Neural progenitor cell (in vitro differentiated cells): ENCODE measurements at regions not wholly inside any gene's neighbourhood (a gene's known extent, or its start where the extent isn't known, plus 50 kb on each side); places are given as distances from the start of the nearest gene placed in this dataset.

Source experiments
- DNase-seq: peaks from one replicate; pipeline ENCODE4 v3.0.0-alpha.2; 2016; ENCODE audit warnings: low spot score
- H2AFZ ChIP-seq: fragments of 200-600 bp; sonication (generic); replicated peaks from 2 replicates; pipeline ENCODE4 v1.6.1; 2016; ENCODE audit warnings: antibody characterized with exemption
- H3F3A ChIP-seq: fragments of 200-600 bp; sonication (generic); 2 replicates; pipeline ENCODE4 v1.6.1; 2016; ENCODE audit warnings: antibody characterized with exemption, low read depth
- H3K27ac ChIP-seq: fragments of 200-600 bp; sonication (generic); 2 replicates; pipeline ENCODE4 v1.5.1; 2016; ENCODE audit warnings: mild to moderate bottlenecking
- H3K27me3 ChIP-seq: fragments of 200-600 bp; sonication (generic); 2 replicates; pipeline ENCODE4 v1.6.1; 2016; ENCODE audit warnings: mild to moderate bottlenecking, moderate library complexity
- H3K36me3 ChIP-seq: fragments of 200-600 bp; sonication (generic); 2 replicates; pipeline ENCODE4 v1.5.1; 2016
- H3K4me1 ChIP-seq: fragments of 200-600 bp; sonication (generic); 2 replicates; pipeline ENCODE4 v1.6.1; 2016; ENCODE audit warnings: mixed run types
- H3K4me2 ChIP-seq: fragments of 200-600 bp; sonication (generic); 2 replicates; pipeline ENCODE4 v1.6.1; 2016
- H3K4me3 ChIP-seq: fragments of 200-600 bp; sonication (generic); 2 replicates; pipeline ENCODE4 v1.5.1; 2016
- H3K79me2 ChIP-seq: fragments of 200-600 bp; sonication (generic); 2 replicates; pipeline ENCODE4 v1.6.1; 2016; ENCODE audit warnings: low read depth
- H3K9ac ChIP-seq: fragments of 200-600 bp; sonication (generic); 2 replicates; pipeline ENCODE4 v1.6.1; 2016
- H3K9me3 ChIP-seq: fragments of 200-600 bp; sonication (generic); 2 replicates; pipeline ENCODE4 v1.5.1; 2016; ENCODE audit warnings: low read depth
- H4K20me1 ChIP-seq: fragments of 200-600 bp; sonication (generic); 2 replicates; pipeline ENCODE4 v1.6.1; 2016; ENCODE audit warnings: low read depth
- H3K27ac Mint-ChIP-seq: 3 replicates; pipeline ENCODE4 v1.8.0; 2021; ENCODE audit warnings: mixed read lengths
- H3K27me3 Mint-ChIP-seq: 2 replicates; pipeline ENCODE4 v1.8.0; 2022; ENCODE audit warnings: low read depth, mild to moderate bottlenecking, inconsistent platforms, moderate library complexity, mixed read lengths; ENCODE audit not compliant: insufficient read depth
- H3K36me3 Mint-ChIP-seq: 3 replicates; pipeline ENCODE4 v1.8.0; 2021; ENCODE audit warnings: mixed read lengths
- H3K4me1 Mint-ChIP-seq: 3 replicates; pipeline ENCODE4 v1.8.0; 2021; ENCODE audit warnings: mixed read lengths
- H3K4me3 Mint-ChIP-seq: 3 replicates; pipeline ENCODE4 v1.8.0; 2021; ENCODE audit warnings: mild to moderate bottlenecking, moderate library complexity, mixed read lengths
- H3K9me3 Mint-ChIP-seq: 3 replicates; pipeline ENCODE4 v1.8.0; 2020; ENCODE audit warnings: mixed read lengths
- CTCF ChIP-seq: fragments of 200-600 bp; sonication (generic); IDR thresholded peaks from 2 replicates; pipeline ENCODE4 v1.5.1; 2017; ENCODE audit warnings: antibody characterized with exemption, mild to moderate bottlenecking
- EZH2 ChIP-seq: fragments of 200-600 bp; sonication (generic); IDR thresholded peaks from 2 replicates; pipeline ENCODE4 v1.6.1; 2017; ENCODE audit warnings: antibody characterized with exemption, mild to moderate bottlenecking, moderate library complexity
- EZH2phosphoT487 ChIP-seq: fragments of 200-600 bp; sonication (generic); IDR thresholded peaks from 2 replicates; pipeline ENCODE4 v1.6.1; 2017; ENCODE audit warnings: antibody characterized with exemption

GRCh38 chr5:106417566-106417965, 1253.2 kb downstream of the EFNA5 start:
- no peak for DNase-seq
- Histone ChIP-seq H3K9me3 (no peaks in the 10 kb centered on the region), H3K79me2 (no peaks in the 10 kb centered on the region), H3K4me3 (no peak overlapping the region), H3F3A (no peaks in the 10 kb centered on the region), H3K4me2 (no peak overlapping the region), H3K27me3 (no peaks in the 10 kb centered on the region), H3K36me3 (no peaks in the 10 kb centered on the region), H3K4me1 (no peaks in the 10 kb centered on the region), H4K20me1 (no peaks in the 10 kb centered on the region), H2AFZ (no peak overlapping the region), H3K9ac (no peak overlapping the region), H3K27ac (no peak overlapping the region)
- TF ChIP-seq EZH2 (no peak), CTCF (no peak), EZH2phosphoT487 (no peak)
- Mint-ChIP-seq H3K27ac (no peak overlapping the region), H3K36me3 (no peaks in the 10 kb centered on the region), H3K9me3 (no peaks in the 10 kb centered on the region), H3K27me3 (no peaks in the 10 kb centered on the region), H3K4me1 (no peaks in the 10 kb centered on the region), H3K4me3 (no peak overlapping the region)

GRCh38 chr5:106417163-106417562, 1253.6 kb downstream of the EFNA5 start:
- TF ChIP-seq EZH2 (no peak), CTCF (no peak), EZH2phosphoT487 (no peak)
- no peaks in the 10 kb centered on the region for H4K20me1 ChIP-seq
- H3K36me3 ChIP-seq, result no peaks in the 10 kb centered on the region
- H3F3A ChIP-seq, result no peaks in the 10 kb centered on the region
- H3K4me2 ChIP-seq, result no peak overlapping the region
- Mint-ChIP-seq H3K4me1 (no peaks in the 10 kb centered on the region), H3K9me3 (no peaks in the 10 kb centered on the region), H3K4me3 (no peak overlapping the region), H3K36me3 (no peaks in the 10 kb centered on the region), H3K27me3 (no peaks in the 10 kb centered on the region), H3K27ac (no peak overlapping the region)
- no peak overlapping the region for H3K4me3 ChIP-seq
- H3K9ac ChIP-seq, result no peak overlapping the region
- H3K27me3 ChIP-seq, result no peaks in the 10 kb centered on the region
- H3K79me2 ChIP-seq, result no peaks in the 10 kb centered on the region
- H2AFZ ChIP-seq, result no peak overlapping the region
- no peaks in the 10 kb centered on the region for H3K4me1 ChIP-seq
- no peak for DNase-seq
- no peak overlapping the region for H3K27ac ChIP-seq
- H3K9me3 ChIP-seq, result no peaks in the 10 kb centered on the region

- no peaks in the 10 kb centered on the region for H3K36me3 Mint-ChIP-seq
- Histone ChIP-seq H3F3A (no peaks in the 10 kb centered on the region), H3K4me1 (no peaks in the 10 kb centered on the region), H3K27me3 (no peaks in the 10 kb centered on the region), H4K20me1 (no peaks in the 10 kb centered on the region), H2AFZ (no peak overlapping the region), H3K9ac (no peak overlapping the region), H3K79me2 (no peaks in the 10 kb centered on the region), H3K4me3 (no peak overlapping the region), H3K9me3 (no peaks in the 10 kb centered on the region), H3K4me2 (no peak overlapping the region), H3K36me3 (no peaks in the 10 kb centered on the region), H3K27ac (no peak overlapping the region)
- DNase-seq, result no peak
- no peaks in the 10 kb centered on the region for H3K9me3 Mint-ChIP-seq
- no peak overlapping the region for H3K4me3 Mint-ChIP-seq
- no peak for TF ChIP-seq EZH2phosphoT487
- no peak for TF ChIP-seq CTCF
- TF ChIP-seq EZH2, result no peak
- no peaks in the 10 kb centered on the region for H3K4me1 Mint-ChIP-seq
- H3K27me3 Mint-ChIP-seq, result no peaks in the 10 kb centered on the region
- H3K27ac Mint-ChIP-seq, result no peak overlapping the region
Observed at GRCh38 chr5:106415541-106415940, 1255.2 kb downstream of the EFNA5 start.

GRCh38 chr5:106414342-106414741, 1256.4 kb downstream of the EFNA5 start:
- Histone ChIP-seq H3K4me1 (no peaks in the 10 kb centered on the region), H3K79me2 (no peaks in the 10 kb centered on the region), H3K36me3 (no peaks in the 10 kb centered on the region), H3F3A (no peaks in the 10 kb centered on the region), H3K27ac (no peak overlapping the region), H3K4me2 (no peak overlapping the region), H3K4me3 (no peak overlapping the region), H4K20me1 (no peaks in the 10 kb centered on the region), H2AFZ (no peak overlapping the region), H3K9me3 (no peaks in the 10 kb centered on the region), H3K27me3 (no peaks in the 10 kb centered on the region), H3K9ac (no peak overlapping the region)
- Mint-ChIP-seq H3K9me3 (no peaks in the 10 kb centered on the region), H3K4me1 (no peaks in the 10 kb centered on the region), H3K4me3 (no peak overlapping the region), H3K27me3 (no peaks in the 10 kb centered on the region), H3K27ac (no peak overlapping the region), H3K36me3 (no peaks in the 10 kb centered on the region)
- TF ChIP-seq EZH2 (no peak), CTCF (no peak), EZH2phosphoT487 (no peak)
- DNase-seq, result no peak
